HG03460 (cell line): ENCODE measurements at regions not wholly inside any gene's neighbourhood (a gene's known extent, or its start where the extent isn't known, plus 50 kb on each side); places are given as distances from the start of the nearest gene placed in this dataset.
"Not testable (repeated sequence)": the region's sequence is repeated elsewhere in the genome, so short reads cannot be mapped to it uniquely, and the experiment has no call there.

Experiments
- ATAC-seq: cut with Tn5 transposase; IDR thresholded peaks from one replicate; pipeline ENCODE4 v1.9.1; 2021; ENCODE audit not compliant: unreplicated experiment

GRCh38 chr1:238329671-238330070 is 438.9 kb upstream of the ZP4 start:
- ATAC-seq = no peak

- ATAC-seq = not testable (repeated sequence)
Observed at GRCh38 chr1:238327033-238327432, 436.3 kb upstream of the ZP4 start.

DNA sequence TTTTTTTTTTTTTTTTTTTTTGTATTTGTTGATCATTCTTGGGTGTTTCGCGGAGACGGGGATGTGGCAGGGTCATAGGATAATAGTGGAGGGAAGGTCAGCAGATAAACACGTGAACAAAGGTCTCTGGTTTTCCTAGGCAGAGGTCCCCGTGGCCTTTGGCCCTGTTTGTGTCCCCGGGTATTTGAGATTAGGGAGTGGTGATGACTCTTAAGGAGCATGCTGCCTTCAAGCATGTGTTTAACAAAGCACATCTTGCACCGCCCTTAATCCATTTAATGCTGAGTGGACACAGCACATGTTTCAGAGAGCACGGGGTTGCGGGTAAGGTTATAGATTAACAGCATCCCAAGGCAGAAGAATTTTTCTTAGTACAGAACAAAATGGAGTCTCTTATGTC is 435.8 kb upstream of the ZP4 start:
- not testable (repeated sequence) for ATAC-seq

- no peak for ATAC-seq
Observed at GRCh38 chr1:238324211-238324864, 433.6 kb upstream of the ZP4 start.

DNA sequence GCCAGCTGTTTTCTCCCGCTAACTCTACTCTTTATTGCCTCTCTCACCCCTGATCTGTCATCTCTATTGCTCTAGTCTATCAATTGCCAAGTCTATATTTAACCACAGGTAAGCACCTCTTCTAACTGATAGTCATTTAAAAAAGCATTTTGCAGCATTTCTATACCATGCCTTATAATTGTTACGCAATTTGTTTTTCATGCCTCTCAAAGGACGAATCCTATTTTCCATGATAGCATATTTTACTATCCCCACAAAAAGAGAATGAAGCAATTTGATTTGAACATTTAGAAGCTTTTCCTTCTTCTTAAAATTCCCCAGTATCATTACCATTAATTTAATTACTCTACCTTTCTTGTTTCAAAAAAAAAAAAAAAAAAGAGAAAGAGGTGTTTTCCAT is 432.8 kb upstream of the ZP4 start:
- no peak for ATAC-seq

- ATAC-seq = no peak
Observed at GRCh38 chr1:238319957-238320356, 429.2 kb upstream of the ZP4 start.

- no peak for ATAC-seq
Observed at GRCh38 chr1:238318294-238319110, 427.8 kb upstream of the ZP4 start.

GRCh38 chr1:238312969-238313368 is 422.2 kb upstream of the ZP4 start:
- no peak for ATAC-seq

GRCh38 chr1:238306411-238306810 is 415.7 kb upstream of the ZP4 start:
- ATAC-seq = no peak

DNA sequence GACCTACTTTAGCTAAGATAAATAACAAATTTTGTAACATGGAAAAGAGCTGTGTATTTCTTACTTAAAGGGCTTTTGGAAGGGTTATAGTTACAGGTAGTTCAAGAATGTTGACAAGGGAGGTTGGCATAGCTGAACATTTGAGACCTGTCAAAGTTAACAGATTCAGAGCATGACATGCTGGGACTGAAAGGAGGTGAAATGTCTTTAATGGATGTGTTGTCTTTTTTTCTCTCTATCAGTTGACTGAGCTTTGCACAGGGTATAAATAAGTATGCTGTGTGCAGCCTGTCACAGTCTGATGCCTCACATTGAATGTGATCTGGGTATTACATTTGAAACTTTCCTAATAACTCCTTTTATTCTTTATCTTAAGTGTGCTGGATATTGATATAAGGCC is 411.9 kb upstream of the ZP4 start:
- no peak for ATAC-seq

DNA sequence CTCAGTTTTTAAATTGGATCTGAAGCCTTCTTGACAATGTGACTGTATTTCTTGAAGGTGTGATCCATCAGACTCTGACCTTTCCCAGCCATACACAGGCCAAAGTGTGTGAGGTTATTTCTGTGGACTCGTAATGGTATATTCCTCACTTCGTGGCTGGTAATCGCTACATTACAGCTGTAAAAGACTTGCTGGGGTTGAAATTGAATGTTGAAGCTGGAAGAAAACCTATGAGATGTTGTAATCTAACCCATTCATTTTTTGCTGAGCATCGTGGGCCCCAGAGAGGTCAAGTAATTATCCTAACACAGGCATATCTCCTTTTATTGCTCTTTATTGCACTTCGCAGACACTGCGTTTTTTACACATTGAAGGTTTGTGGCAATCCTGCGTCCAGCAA is 405.6 kb upstream of the ZP4 start:
- ATAC-seq = no peak

DNA sequence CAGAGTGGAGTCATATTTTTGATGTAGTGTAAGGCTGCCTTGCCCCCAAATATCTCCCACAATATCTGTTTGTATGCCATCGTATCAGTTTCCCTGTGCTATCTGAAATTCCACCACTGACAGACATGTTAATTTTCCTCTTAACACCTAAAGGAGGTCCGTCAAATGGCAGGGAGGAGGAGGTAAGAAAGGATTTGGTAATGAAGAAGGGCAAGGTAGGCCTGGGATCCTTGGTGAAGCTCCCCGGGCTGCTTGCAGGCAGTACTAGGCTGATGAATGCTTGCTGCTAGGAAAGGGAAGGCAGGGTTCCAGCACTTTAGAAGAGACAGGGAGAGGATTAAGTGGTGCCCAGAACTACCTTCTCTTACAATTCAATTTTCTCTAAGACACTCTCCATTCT is 402.4 kb upstream of the ZP4 start:
- ATAC-seq = no peak

DNA sequence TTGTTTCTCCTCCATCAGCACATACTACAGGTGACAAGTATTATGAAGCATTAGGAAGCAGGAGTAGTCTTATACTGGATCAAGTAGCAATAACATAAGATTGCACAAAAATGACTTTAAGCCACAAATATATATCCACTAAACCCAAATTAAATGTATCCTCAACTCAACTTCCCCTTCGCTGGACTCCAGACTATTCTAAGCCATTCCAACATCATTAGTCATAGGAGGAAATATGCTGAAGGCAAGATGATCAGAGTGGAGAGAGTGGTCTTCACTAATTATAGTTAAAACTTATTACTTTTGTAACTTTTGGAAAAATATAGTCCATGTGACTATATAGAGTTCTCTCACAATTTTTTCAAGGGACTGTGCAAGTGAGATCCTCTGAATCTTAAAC is 390.7 kb upstream of the ZP4 start:
- no peak for ATAC-seq

- no peak for ATAC-seq
Observed at GRCh38 chr1:238279694-238280380, 389.1 kb upstream of the ZP4 start.

GRCh38 chr1:238272145-238272544 is 381.4 kb upstream of the ZP4 start:
- no peak for ATAC-seq

DNA sequence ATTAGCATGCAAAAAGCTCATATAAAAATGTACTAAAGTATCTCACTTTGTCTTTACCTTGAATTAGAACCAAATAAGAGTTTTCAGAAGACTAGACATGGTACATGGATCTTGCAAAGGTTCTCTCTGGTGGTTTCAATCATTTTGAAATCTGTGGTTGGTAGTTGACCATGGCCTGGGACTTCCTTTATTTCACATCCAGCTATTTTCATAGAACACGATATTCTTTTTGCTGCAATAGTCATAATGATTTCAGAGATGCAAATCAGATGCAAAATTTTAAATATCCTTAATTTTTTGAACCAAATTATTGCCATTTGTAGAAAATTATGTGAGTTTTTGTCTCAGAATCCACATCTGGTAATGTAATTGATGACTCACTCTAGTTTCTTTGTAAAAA is 375.1 kb upstream of the ZP4 start:
- no peak for ATAC-seq

DNA sequence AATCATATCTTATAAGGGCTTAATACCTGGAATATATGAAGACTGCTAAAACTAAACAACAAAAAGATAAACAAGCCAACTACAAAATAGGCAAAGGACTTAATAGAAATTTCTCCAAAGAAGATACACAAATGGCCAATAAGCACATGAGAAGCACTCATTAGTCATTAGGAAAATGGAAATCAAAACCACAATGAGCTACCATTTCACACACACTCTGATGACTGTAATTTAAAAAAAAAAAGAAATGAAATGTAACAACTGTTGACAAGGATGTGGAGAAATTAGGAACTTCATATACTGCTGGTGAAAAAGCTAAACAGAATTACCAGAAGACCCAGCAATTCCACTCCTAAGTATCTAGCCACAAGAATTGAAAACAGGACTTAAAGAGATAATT is 374.2 kb upstream of the ZP4 start:
- ATAC-seq = no peak

DNA sequence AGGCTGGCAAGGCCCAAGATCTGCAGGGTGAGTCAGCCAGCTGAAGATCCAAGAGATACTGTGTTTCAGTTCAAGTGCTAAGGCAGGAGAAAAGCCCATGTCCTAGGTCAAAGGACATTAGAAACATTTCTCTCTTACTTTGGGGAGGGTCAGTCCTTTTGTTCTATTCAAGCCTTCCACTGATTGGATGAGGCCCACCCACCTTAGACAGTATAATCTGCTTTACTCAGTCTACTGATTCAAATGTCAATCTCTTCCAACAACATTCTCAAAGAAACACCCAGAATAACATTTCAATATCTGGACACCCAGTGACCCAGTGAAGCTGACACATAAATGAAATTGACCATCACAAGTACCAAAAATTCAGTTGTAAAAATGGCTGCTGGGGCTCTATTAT is 367.8 kb upstream of the ZP4 start:
- no peak for ATAC-seq

DNA sequence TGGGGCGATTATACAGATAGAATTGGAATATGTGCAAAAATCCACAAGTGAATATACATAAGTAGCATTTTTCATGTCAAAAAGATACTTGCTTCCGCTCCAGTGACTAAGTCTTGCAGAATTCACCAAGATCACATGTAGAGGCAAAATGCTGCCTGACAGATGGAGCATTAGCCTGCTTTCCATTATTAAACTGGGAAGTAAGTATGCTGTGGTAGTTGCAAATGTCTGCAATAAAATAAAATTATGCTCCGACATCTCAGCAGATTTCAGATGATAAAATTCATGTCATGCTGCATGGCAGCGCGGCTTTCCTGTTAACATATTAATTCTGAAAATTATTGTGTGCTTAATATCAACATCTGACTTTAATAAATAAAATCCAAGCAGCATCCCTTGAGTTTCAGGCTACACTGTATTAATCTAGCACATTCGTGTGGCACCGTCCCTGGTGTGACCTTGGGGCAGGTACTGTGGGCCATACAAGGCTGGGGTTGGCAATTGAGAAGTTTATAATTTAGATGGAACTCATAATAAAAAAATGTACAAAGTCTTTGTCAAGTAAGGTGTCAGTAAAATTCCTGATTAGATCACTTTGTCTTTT is 366.4 kb upstream of the ZP4 start:
- ATAC-seq = no peak

- no peak for ATAC-seq
Observed at GRCh38 chr1:238254935-238255334, 364.2 kb upstream of the ZP4 start.

DNA sequence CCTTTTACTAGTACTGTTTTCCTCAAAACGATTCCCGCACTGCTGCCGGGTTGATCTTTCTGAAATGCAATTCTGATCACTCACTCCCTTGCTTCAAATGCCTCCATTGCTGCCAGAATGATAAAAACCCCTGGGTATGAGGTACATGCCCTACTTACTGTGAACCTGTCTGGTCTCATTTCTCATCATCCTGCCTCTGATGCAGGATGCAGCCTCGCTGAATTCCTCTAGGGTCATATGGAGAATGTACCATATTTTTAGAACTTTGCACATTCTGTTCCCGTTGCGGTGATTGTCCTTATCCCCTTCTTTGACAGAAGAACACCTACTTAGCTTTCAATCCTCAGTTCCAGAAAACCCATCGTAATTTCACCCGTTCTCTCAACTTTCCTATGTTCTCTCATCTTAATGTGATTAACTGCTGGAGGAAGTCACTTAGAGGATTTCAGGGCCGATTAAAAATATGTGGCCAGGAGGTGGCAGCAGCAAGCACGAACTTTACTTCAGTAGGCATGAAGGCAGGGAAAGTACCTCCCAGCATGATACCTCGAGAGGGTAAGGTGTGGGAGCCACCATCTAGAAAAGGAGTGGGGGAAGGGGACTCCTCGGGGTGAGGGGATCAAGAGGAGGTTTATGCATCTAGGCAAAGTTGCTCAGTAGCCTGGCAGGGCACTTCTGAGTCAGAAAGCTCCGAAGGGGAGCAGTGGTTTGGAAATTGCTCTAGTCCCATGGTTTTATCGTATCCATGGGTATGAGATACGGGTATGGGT is 361.5 kb upstream of the ZP4 start:
- peak; percentile 83 for ATAC-seq
